ENCODE measurements at regions not wholly inside any gene's neighbourhood (a gene's known extent, or its start where the extent isn't known, plus 50 kb on each side); places are given as distances from the start of the nearest gene placed in this dataset.

GRCh38 chr7:153382641-153383101 lies 623.1 kb downstream of the ACTR3B start:
- no peak for DNase-seq (ENCODE audit: low read depth in 2 of 2)

DNA sequence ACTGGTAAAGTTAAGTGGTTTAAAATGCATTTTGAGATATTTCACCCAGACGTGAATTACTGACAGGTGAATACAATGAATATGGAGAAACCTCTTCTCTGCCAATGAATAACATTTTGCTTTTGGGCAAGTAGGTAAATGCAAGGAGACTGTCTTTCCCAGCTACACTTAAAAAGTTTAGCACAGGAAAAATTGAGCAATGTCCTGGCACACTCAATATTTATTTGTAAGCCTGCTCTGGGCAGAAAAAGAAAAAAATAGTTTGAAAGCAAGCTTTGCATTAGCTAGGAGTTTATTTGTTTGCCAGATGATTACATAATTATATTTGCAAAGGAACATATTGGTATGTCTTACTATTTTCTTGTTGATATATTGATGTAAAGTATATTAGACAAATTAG lies 624.2 kb downstream of the ACTR3B start:
- no peak for DNase-seq (ENCODE audit: low read depth in 2 of 2)

DNA sequence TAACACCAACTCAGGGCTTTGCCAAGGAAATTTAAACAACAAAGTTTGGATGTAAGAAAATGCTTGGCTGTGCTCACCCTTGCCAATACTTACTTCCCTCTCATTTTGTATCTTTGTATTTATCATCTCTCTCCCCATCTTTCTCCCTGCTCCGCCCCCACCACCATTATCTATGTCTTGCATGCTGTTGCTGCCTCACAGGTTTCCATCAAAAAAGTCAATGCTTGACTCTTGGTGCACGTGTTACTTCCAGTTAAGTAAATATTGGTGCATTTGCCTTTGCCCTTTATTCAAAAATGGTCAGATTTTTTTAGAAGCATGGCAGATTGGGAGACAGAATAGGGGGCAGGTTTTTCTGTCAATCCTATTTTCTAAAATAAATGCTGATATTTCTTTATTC lies 626.0 kb downstream of the ACTR3B start:
- DNase-seq (ENCODE audit: low read depth in 2 of 2), result no peak

DNA sequence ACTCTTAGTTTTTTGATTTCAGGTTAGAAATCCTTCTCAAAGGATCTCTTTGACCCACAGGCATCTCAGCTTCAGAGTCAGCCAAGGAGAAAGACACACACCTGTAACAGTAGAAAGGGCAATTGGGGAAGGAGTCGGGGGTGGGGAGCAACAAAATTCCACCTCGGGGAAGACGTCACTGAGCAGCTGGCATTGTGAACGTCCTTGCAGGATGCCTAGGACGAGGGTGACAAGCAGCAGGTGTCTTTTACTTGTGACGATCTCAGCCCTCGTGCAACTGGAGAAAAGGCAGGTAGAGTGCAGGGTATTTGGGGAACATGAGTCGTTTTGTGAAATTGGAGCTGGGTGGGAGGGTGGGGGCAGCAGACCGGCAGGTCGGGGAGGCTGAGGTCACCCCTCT lies 627.0 kb downstream of the ACTR3B start:
- no peak for DNase-seq (ENCODE audit: low read depth in 2 of 2)

DNA sequence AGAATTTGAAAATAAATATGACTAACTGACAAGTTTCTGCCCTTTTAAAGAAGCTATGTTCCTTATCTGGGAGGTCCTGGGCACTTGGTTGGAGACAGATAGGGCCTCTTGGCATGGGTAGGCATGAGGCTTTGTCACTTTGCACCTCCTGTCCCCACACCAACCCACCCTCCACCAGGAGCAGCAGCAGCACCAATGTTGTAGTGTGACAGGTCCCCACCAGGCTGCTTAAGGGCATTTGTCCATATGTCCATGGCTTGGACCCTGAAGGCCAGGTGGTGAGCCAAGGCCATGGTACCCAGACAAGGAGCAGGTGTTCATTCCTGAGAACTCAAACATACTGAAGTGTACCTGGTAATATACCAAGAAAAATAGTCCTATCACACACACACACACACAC lies 629.1 kb downstream of the ACTR3B start:
- DNase-seq (ENCODE audit: low read depth in 2 of 2), result no peak

GRCh38 chr7:153389261-153389660 lies 629.7 kb downstream of the ACTR3B start:
- DNase-seq (ENCODE audit: low read depth in 2 of 2), result no peak

GRCh38 chr7:153390955-153391354 lies 631.4 kb downstream of the ACTR3B start:
- no peak for DNase-seq (ENCODE audit: low read depth in 2 of 2)

DNA sequence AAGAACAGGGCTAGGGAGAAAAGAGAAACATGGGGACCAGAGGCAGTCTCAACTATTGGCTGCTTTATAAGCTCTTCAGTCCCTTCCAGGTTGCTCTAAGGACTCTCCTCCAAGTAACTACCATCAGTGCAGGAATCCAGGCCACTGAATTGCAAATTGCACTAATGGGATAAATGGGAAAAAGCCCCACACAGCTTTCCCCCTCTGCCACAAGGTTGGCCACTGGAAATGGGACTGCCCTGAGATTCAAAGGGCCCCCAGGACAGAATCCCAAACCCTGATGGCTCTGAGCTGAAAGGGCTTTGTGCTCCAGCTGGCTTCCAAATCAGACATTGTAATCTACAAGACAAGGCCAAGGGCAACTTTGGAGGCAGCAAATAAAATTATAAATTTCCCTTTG lies 633.2 kb downstream of the ACTR3B start:
- no peak for DNase-seq (ENCODE audit: low read depth in 2 of 2)

DNA sequence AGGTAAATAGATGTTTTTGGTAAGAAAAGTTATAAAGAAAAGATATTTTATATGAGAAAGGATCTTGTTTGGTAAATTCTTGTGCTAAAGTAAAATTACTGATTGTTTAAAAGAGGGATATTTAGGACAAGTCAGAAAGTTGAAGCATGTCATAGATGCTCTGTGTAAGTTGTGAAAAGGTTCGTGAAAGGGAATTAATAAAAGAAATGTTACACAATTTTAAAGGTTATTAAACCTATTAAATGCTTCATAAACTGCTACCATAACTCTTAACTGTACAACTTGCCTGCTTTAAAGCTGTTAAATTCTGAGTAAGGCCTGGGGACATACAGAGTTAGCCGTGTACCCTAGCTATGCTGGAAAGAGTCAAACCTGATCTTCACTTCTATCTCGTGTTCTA lies 634.1 kb downstream of the ACTR3B start:
- no peak for DNase-seq (ENCODE audit: low read depth in 2 of 2)

DNA sequence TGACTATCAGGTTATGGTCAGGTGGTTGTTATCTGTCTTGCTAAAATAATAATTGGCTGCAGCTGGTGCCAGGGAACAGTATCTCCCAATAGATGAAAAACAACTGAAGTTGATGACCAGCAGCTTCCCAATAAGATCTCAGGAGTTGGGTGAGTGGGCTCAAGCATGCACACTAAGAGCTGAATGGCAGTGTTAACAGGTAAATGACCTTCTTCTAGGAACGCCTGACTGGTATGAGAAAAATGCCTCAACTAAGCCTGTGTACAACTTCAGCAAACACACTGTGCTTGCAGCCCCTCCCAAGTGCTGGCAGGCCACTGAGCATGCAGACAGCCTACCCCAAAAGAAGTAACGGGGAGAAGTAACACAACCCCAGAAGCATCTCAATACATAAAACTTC lies 636.9 kb downstream of the ACTR3B start:
- DNase-seq (ENCODE audit: low read depth in 2 of 2), result no peak

- DNase-seq (ENCODE audit: low read depth in 2 of 2), result no peak
Measured at GRCh38 chr7:153397459-153397858, 637.9 kb downstream of the ACTR3B start.

DNA sequence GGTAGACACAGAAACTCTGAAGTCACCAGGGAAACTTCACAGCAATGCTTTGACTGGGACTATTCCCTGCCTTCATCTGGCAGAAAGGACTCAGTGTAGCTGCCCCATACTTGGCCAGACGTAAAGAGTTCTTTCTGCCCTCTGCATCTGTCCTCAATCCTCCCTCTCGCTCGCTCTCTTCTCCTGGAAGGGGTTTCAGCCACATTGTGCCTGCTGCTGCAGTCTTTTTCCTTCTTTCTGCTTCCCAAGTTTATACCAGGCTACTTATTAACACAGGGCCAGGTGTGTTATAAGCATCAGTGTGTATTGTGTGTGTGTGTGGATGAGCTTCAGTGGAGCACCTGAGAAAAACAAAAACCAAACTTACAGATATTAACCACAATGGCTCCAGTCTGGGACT lies 638.4 kb downstream of the ACTR3B start:
- DNase-seq (ENCODE audit: low read depth in 2 of 2), result no peak

DNA sequence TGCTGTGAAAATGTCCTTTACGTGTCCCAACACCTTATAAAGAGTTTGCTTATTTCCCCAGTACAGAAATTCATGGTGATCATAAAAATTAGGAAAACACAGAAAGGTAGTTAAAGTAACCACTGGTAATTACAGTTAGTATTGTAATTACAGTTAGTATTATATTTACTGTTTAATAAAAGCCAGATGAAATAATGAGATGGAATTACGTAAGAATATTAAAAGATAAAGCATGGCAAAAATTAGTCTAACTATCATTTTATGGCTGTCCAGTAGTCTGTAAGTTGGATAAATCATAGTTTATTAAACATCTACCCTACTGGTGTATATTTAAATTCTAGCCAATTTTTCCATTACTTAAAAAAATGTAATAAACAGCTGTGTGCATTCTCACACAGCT lies 638.8 kb downstream of the ACTR3B start:
- no peak for DNase-seq (ENCODE audit: low read depth in 2 of 2)

DNA sequence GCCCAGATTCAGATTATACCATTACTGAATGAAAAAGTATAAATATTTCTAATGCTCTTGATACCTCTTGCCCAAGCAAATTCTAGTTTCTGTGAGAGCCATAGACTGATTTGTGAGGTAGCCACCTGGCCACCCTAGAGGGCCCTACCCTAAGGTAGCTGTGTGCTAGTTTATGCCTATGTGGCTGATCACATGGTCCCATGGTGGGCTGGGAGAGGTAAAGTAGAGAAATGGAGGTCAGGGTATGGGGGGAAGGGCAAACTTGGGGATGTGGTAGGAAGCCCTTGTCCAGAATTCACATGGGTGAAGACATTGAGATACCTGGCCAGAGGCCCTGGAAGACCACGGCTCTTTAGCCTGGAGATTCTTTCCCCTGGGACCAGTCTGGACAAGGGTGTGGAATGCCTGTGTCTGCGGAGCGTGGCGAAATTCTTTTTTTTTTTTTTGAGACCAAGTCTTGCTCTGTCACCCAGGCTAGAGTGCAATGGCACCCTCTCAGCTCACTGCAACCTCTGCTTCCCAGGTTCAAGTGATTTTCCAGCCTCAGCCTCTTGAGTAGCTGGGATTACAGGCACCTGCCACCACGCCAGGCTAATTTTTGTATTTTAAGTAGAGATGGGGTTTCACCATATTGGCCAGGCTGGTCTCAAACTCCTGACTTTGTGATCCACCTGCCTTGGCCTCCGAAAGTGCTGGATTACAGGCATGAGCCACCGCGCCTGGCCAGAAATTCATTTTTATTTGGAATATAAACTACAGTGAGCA lies 639.4 kb downstream of the ACTR3B start:
- no peak for DNase-seq (ENCODE audit: low read depth in 2 of 2)

- no peak for DNase-seq (ENCODE audit: low read depth in 2 of 2)
Measured at GRCh38 chr7:153399554-153399940, 640.0 kb downstream of the ACTR3B start.

GRCh38 chr7:153400735-153401593 lies 641.4 kb downstream of the ACTR3B start:
- no peak for DNase-seq (ENCODE audit: low read depth in 2 of 2)

DNA sequence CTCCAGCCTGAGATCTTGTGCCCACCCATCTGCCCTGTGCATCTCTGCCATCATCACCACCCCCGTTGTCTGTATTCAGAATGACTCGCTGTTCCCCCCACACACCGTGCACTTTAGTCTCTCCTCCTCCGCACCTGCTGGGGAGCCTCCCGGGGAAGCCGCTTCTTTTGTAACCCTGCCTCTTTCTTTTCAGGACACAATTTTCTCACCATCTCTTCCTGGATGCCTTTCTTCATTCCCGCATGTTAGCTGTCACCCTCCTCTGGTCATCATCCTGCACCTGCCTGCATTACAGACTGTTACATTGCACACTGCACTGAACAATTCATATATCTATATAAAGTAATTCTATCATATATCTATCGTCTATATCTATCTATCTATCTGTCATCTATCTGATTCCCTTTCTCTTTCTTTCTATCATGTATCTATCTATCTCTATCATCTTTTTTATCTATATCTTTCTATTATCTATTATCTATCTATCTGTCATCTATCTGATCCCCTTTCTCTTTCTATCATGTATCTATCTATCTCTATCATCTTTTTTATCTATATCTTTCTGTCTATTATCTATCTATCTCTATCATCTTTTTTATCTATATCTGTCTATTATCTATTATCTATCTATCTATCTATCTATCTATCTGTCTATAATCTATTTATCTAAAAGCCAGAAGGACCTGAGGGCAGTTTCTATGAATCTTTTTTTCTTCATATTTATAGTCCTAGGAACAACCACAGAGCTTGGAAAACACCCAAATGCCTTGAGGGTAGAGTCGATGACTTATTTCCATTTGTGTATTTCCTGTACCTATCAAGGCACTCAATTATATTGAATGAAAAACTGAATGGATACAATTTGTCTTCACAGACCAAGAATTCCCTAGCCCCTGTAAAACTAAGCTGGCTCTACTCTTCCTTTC lies 642.5 kb downstream of the ACTR3B start:
- DNase-seq (ENCODE audit: low read depth in 2 of 2), result no peak

DNA sequence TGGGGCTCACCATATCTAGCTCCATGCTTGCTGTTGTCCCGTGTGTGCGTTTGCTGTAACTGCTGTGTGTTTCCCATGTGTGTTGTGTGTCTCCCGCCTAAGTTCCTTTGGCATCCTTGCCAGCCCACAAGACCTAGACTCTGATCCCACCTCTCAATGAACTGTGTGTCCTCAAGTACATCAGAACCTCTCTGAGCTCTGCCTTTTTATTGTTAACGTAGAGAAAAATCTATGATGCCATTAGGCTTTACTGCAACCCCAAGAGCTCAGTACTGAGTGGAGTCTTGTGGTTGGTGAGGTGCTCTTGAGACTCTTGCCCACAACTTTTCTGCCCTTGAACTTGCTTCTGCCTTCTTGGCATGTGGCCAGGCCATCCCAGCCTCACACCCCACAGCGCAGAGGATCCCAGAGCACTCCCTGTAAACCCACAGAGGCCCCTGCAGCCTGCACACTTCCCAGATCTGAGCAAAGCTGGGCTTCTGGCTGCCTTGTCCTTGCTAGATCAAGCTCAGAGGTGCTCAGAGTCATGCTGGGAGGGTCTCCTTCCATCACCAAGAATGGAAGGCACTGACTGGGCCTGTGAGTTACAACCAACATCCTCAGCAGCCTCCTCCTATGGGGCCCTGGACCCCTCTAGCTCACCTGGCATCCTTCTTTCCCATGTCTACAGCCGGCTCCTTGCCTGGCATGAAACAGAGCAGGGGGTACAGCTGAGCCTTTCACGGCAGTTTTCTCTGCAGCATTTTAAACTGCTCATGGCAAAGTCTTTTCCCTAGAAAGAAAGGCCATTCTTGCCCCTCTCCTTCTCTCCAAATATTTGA lies 643.4 kb downstream of the ACTR3B start:
- no peak for DNase-seq (ENCODE audit: low read depth in 2 of 2)

GRCh38 chr7:153404124-153404523 lies 644.6 kb downstream of the ACTR3B start:
- no peak for DNase-seq (ENCODE audit: low read depth in 2 of 2)

DNA sequence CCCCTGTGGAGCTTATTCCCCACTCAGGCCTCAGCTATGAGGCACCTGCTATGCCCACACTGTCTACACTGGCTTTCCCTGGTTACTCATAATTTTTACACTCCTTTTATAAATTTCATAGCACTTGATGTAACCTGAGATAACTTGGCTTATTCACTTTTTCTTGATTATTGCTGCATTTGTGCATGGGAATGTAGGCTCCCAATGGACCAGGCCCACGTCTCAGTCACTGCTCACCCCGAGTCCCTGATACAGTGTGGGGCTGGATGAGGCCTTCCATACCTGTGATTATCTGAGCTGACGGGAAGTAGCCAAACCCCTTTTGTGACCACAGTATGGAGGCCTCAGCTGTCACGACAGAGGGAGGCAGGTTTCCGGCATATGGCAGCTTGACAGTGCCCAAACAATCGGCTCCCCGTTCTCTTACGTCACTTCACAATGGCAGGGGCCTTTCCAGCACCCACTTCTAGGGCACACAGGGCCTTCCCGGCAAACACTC lies 645.3 kb downstream of the ACTR3B start:
- DNase-seq (ENCODE audit: low read depth in 2 of 2), result no peak
